ENCODE measurements at regions not wholly inside any gene's neighbourhood (a gene's known extent, or its start where the extent isn't known, plus 50 kb on each side); places are given as distances from the start of the nearest gene placed in this dataset.

DNA sequence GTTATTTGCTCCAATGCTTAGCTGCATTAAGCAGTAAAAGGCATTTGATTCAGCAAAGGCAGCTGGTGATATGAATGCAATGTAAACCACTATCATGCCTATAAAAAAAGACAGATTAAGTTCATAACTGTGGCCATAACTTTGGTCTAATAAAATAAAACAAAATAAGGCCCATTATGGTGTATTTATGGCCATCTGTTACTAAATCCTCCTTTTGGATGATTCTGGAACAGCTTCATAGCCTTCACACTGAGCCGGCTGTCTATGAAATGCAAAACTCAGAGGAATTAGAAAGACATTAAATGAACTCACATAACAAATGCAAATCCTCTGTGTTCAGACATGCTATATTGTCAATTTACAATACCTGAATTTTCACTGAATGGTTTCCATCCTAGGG lies 223.7 kb upstream of the FAT4 start:
- ATAC-seq: no peak
- TF ChIP-seq ZC3H10 (CRISPR knock-in tag; IDR thresholded peaks at IDR 0.05) (no peak), BACH2 (CRISPR knock-in tag; IDR thresholded peaks at IDR 0.05; ENCODE audit: borderline replicate concordance) (no peak), ISL1 (CRISPR knock-in tag; IDR thresholded peaks at IDR 0.05) (no peak), ESRRG (CRISPR knock-in tag; IDR thresholded peaks at IDR 0.05) (no peak), ZFP3 (CRISPR knock-in tag; IDR thresholded peaks at IDR 0.05) (no peak), OSR1 (CRISPR knock-in tag; IDR thresholded peaks at IDR 0.05) (no peak), ZNF565 (CRISPR knock-in tag; conservative IDR thresholded peaks at IDR 0.05; ENCODE audit: low read depth) (no peak), SNAI2 (CRISPR knock-in tag; IDR thresholded peaks at IDR 0.05) (no peak), CSDC2 (CRISPR knock-in tag; IDR thresholded peaks at IDR 0.05) (no peak), ARNTL (CRISPR knock-in tag; IDR thresholded peaks at IDR 0.05; ENCODE audit: borderline replicate concordance, low read depth) (no peak), ZNF70 (CRISPR knock-in tag; IDR thresholded peaks at IDR 0.05) (no peak), ZFP30 (CRISPR knock-in tag; IDR thresholded peaks at IDR 0.05) (no peak), PPARA (CRISPR knock-in tag; IDR thresholded peaks at IDR 0.05; ENCODE audit: borderline replicate concordance) (no peak)
- TF ChIP-seq, protein P1, sequence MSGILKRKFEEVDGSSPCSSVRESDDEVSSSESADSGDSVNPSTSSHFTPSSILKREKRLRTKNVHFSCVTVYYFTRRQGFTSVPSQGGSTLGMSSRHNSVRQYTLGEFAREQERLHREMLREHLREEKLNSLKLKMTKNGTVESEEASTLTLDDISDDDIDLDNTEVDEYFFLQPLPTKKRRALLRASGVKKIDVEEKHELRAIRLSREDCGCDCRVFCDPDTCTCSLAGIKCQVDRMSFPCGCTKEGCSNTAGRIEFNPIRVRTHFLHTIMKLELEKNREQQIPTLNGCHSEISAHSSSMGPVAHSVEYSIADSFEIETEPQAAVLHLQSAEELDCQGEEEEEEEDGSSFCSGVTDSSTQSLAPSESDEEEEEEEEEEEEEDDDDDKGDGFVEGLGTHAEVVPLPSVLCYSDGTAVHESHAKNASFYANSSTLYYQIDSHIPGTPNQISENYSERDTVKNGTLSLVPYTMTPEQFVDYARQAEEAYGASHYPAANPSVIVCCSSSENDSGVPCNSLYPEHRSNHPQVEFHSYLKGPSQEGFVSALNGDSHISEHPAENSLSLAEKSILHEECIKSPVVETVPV (CRISPR knock-in tag; IDR thresholded peaks at IDR 0.05): no peak

DNA sequence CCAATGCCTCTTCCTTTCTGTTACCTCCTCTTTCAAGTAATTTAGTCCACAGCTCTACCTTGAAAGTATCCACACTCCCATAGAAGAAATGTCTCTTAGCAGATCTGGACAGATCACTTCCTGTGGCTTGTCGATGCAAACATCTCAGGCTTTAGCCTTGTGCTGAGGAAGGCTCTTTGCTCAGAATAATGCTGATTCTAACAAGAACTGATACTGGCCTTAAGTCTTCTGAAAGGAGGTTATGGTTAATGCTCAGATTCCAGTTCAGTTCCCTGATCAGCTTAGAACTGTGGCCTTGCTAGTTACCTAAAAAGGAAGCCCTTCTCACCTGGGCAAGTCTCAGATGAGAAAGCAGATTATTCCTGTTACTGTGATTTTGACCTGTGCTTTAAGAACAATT lies 230.1 kb upstream of the FAT4 start:
- TF ChIP-seq ZC3H10 (CRISPR knock-in tag; IDR thresholded peaks at IDR 0.05) (no peak), ESRRG (CRISPR knock-in tag; IDR thresholded peaks at IDR 0.05) (no peak), TOX (CRISPR knock-in tag; IDR thresholded peaks at IDR 0.05; ENCODE audit: borderline replicate concordance) (no peak), BACH2 (CRISPR knock-in tag; IDR thresholded peaks at IDR 0.05; ENCODE audit: borderline replicate concordance) (no peak), ARNTL (CRISPR knock-in tag; IDR thresholded peaks at IDR 0.05; ENCODE audit: borderline replicate concordance, low read depth) (no peak), OSR1 (CRISPR knock-in tag; IDR thresholded peaks at IDR 0.05) (no peak), ZFP3 (CRISPR knock-in tag; IDR thresholded peaks at IDR 0.05) (no peak)
- TF ChIP-seq, protein P2, sequence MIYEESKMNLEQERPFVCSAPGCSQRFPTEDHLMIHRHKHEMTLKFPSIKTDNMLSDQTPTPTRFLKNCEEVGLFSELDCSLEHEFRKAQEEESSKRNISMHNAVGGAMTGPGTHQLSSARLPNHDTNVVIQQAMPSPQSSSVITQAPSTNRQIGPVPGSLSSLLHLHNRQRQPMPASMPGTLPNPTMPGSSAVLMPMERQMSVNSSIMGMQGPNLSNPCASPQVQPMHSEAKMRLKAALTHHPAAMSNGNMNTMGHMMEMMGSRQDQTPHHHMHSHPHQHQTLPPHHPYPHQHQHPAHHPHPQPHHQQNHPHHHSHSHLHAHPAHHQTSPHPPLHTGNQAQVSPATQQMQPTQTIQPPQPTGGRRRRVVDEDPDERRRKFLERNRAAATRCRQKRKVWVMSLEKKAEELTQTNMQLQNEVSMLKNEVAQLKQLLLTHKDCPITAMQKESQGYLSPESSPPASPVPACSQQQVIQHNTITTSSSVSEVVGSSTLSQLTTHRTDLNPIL (CRISPR knock-in tag; IDR thresholded peaks at IDR 0.05; ENCODE audit: low read depth): no peak
- no peak for ATAC-seq

GRCh38 chr4:125082729-125083417 lies 231.9 kb upstream of the FAT4 start:
- no peak for TF ChIP-seq CSDC2 (CRISPR knock-in tag; IDR thresholded peaks at IDR 0.05)
- no peak for TF ChIP-seq ZC3H10 (CRISPR knock-in tag; IDR thresholded peaks at IDR 0.05)
- no peak for TF ChIP-seq ARNTL (CRISPR knock-in tag; IDR thresholded peaks at IDR 0.05; ENCODE audit: borderline replicate concordance, low read depth)
- no peak for TF ChIP-seq ZFP3 (CRISPR knock-in tag; IDR thresholded peaks at IDR 0.05)
- no peak for TF ChIP-seq ESRRG (CRISPR knock-in tag; IDR thresholded peaks at IDR 0.05)
- no peak for TF ChIP-seq ZNF8 (CRISPR knock-in tag; IDR thresholded peaks at IDR 0.05)
- TF ChIP-seq ZNF70 (CRISPR knock-in tag; IDR thresholded peaks at IDR 0.05): no peak
- TF ChIP-seq TCF4 (CRISPR knock-in tag; IDR thresholded peaks at IDR 0.05; ENCODE audit: borderline replicate concordance): no peak
- TF ChIP-seq GLIS3 (CRISPR knock-in tag; IDR thresholded peaks at IDR 0.05): no peak
- no peak for TF ChIP-seq ZNF565 (CRISPR knock-in tag; conservative IDR thresholded peaks at IDR 0.05; ENCODE audit: low read depth)
- no peak for TF ChIP-seq ISL1 (CRISPR knock-in tag; IDR thresholded peaks at IDR 0.05)
- no peak for TF ChIP-seq PPARA (CRISPR knock-in tag; IDR thresholded peaks at IDR 0.05; ENCODE audit: borderline replicate concordance)
- no peak for ATAC-seq

- no peak for ATAC-seq
- TF ChIP-seq ZFP30 (CRISPR knock-in tag; IDR thresholded peaks at IDR 0.05) (no peak), ZNF565 (CRISPR knock-in tag; conservative IDR thresholded peaks at IDR 0.05; ENCODE audit: low read depth) (no peak)
- TF ChIP-seq, protein P1 (CRISPR knock-in tag; IDR thresholded peaks at IDR 0.05): no peak
Observed at GRCh38 chr4:125072269-125072668, 242.5 kb upstream of the FAT4 start.

- no peak for TF ChIP-seq ZC3H10 (CRISPR knock-in tag; IDR thresholded peaks at IDR 0.05)
- TF ChIP-seq SNAI2 (CRISPR knock-in tag; IDR thresholded peaks at IDR 0.05): no peak
- TF ChIP-seq CSDC2 (CRISPR knock-in tag; IDR thresholded peaks at IDR 0.05): no peak
- no peak for TF ChIP-seq ESRRG (CRISPR knock-in tag; IDR thresholded peaks at IDR 0.05)
- TF ChIP-seq, protein P3, sequence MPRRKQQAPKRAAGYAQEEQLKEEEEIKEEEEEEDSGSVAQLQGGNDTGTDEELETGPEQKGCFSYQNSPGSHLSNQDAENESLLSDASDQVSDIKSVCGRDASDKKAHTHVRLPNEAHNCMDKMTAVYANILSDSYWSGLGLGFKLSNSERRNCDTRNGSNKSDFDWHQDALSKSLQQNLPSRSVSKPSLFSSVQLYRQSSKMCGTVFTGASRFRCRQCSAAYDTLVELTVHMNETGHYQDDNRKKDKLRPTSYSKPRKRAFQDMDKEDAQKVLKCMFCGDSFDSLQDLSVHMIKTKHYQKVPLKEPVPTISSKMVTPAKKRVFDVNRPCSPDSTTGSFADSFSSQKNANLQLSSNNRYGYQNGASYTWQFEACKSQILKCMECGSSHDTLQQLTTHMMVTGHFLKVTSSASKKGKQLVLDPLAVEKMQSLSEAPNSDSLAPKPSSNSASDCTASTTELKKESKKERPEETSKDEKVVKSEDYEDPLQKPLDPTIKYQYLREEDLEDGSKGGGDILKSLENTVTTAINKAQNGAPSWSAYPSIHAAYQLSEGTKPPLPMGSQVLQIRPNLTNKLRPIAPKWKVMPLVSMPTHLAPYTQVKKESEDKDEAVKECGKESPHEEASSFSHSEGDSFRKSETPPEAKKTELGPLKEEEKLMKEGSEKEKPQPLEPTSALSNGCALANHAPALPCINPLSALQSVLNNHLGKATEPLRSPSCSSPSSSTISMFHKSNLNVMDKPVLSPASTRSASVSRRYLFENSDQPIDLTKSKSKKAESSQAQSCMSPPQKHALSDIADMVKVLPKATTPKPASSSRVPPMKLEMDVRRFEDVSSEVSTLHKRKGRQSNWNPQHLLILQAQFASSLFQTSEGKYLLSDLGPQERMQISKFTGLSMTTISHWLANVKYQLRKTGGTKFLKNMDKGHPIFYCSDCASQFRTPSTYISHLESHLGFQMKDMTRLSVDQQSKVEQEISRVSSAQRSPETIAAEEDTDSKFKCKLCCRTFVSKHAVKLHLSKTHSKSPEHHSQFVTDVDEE (CRISPR knock-in tag; IDR thresholded peaks at IDR 0.05): no peak
- TF ChIP-seq, protein P1 (CRISPR knock-in tag; IDR thresholded peaks at IDR 0.05): no peak
- no peak for TF ChIP-seq TCF4 (CRISPR knock-in tag; IDR thresholded peaks at IDR 0.05; ENCODE audit: borderline replicate concordance)
- no peak for ATAC-seq
Observed at GRCh38 chr4:125070861-125071260, 243.9 kb upstream of the FAT4 start.
